ENCODE measurements at regions not wholly inside any gene's neighbourhood (a gene's known extent, or its start where the extent isn't known, plus 50 kb on each side); places are given as distances from the start of the nearest gene placed in this dataset.

DNA sequence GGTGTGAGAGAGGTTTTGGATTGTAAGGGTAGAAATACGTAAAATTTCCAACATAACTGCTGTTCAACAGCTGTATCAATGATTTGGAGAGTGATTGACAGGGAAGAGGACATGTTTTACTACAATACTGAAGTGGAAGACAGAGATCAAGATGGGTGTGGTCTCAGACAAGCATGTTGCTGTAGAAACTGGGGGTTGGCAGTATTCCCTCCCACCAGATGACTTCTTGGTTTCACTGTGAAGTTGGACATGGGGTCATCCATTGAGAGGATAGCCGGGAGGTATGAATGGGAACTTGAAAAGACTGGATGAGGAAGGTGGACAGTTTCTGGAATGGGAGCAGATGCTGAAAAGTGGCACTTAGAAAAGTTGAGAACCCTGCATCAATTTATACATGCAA lies 95.3 kb upstream of the HDAC9 start:
- no peak for DNase-seq

More for the DNA sequence above, 95.3 kb upstream of the HDAC9 start:
- H2AK5ac ChIP-seq (ENCODE audit: low read depth, low read length) = no peak overlapping the region; the same call in 1 of the 2 replicates
- no peak overlapping the region; the same call in 1 of the 2 replicates for H4K91ac ChIP-seq (ENCODE audit: insufficient read depth, low read depth, low read length)
- ChIA-PET POLR2A (ENCODE audit: unreplicated experiment) (no interaction called here), CTCF (interaction anchor here (1.0 kb wide), 1 partner anchor 13 kb away, joined by 5 read pairs; no protein-coding TSS in a partner anchor)
- peak overlapping the region; percentile 55; the same call in 1 of the 2 replicates for H3K23ac ChIP-seq (ENCODE audit: low read depth, low read length)
- peak overlapping the region; percentile 71 for H3K4ac ChIP-seq (ENCODE audit: low read depth, low read length)
- peak overlapping the region; percentile 75 for H3K14ac ChIP-seq (replicated peaks; ENCODE audit: low read depth, low read length)
- no peaks in the 10 kb centered on the region for H4K20me1 ChIP-seq (ENCODE audit: insufficient read depth, low read length)
- no peak for TF ChIP-seq MAZ (IDR thresholded peaks at IDR 0.05; ENCODE audit: borderline replicate concordance, low read depth, low read length)
- TF ChIP-seq, protein P1, sequence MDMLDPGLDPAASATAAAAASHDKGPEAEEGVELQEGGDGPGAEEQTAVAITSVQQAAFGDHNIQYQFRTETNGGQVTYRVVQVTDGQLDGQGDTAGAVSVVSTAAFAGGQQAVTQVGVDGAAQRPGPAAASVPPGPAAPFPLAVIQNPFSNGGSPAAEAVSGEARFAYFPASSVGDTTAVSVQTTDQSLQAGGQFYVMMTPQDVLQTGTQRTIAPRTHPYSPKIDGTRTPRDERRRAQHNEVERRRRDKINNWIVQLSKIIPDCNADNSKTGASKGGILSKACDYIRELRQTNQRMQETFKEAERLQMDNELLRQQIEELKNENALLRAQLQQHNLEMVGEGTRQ (IDR thresholded peaks at IDR 0.05; ENCODE audit: low read depth, low read length) = no peak
- TF ChIP-seq RFX5 (IDR thresholded peaks at IDR 0.05; ENCODE audit: low read depth, low read length) = no peak
- no peak for TF ChIP-seq POLR2A (IDR thresholded peaks at IDR 0.05; ENCODE audit: low read depth, low read length)
- no peak for TF ChIP-seq CHD1 (IDR thresholded peaks at IDR 0.05; ENCODE audit: low read depth, low read length)
- TF ChIP-seq RCOR1 (IDR thresholded peaks at IDR 0.05; ENCODE audit: insufficient replicate concordance, low read length) = no peak
- peak overlapping the region; percentile 58 for H2BK120ac ChIP-seq (ENCODE audit: low read depth, low read length)
- peak overlapping the region; percentile 52 for H2BK5ac ChIP-seq (ENCODE audit: low read depth, low read length, poor library complexity, severe bottlenecking)
- WGBS, 2 experiments (ENCODE audit: extremely low coverage in 2 of 2, insufficient read length in 1 of 2) = 100% methylated on average over 1 of the region's 2 CpGs; no CpG with 5 or more reads in 1 of the 2 experiments
- H2BK15ac ChIP-seq (ENCODE audit: low read depth, low read length) = peak overlapping the region; percentile 6; the same call in 2 of the 3 replicates
- peak overlapping the region in 1 of 2 experiments; percentile 32; a peak in 1 of 4 replicates for H4K8ac ChIP-seq (ENCODE audit: low read depth in 2 of 2, low read length in 2 of 2)
- H3K4me3 ChIP-seq (ENCODE audit: insufficient read depth, low read depth, low read length) = no peak overlapping the region
- ATAC-seq (ENCODE audit: low read depth) = no peak
- H3K4me1 ChIP-seq (ENCODE audit: control insufficient read depth, insufficient read depth, low read length) = peaks cover 13% of the 10 kb centered on the region
- H4K5ac ChIP-seq (ENCODE audit: low read depth, low read length) = no peak overlapping the region
- in situ Hi-C loops (cut with MboI; ENCODE audit: low sequenced_read_pairs) (no loop called here), intact Hi-C loops (cut with micrococcal nuclease) (loop anchor here (10.0 kb wide), 1 partner anchor 1025 kb away; no protein-coding TSS in a partner anchor), dilution Hi-C loops (cut with HindIII; ENCODE audit: low sequenced_read_pairs, unreplicated experiment) (no loop called here)
- no peak overlapping the region; the same call in 1 of the 2 replicates for H3K4me2 ChIP-seq (ENCODE audit: low read depth, low read length)
- no peaks in the 10 kb centered on the region for H3K27me3 ChIP-seq (ENCODE audit: control insufficient read depth, insufficient read depth, low read length)
- H3K9me1 ChIP-seq (ENCODE audit: insufficient read depth, low read length) = peaks cover 16% of the 10 kb centered on the region
- H2AK9ac ChIP-seq (replicated peaks; ENCODE audit: low read depth, low read length, poor library complexity) = no peak overlapping the region
- no TSS peak for BruUV-seq (replicated peaks)
- peak overlapping the region; percentile 83 for H2BK20ac ChIP-seq (ENCODE audit: low read depth, low read length)
- no peak overlapping the region for H3K27ac ChIP-seq (ENCODE audit: insufficient read depth, low read length)
- H3K18ac ChIP-seq (ENCODE audit: low read depth, low read length) = peak overlapping the region; percentile 61
- peak overlapping the region; percentile 9 for H2AFZ ChIP-seq (replicated peaks; ENCODE audit: low read length, poor library complexity)
- H3K56ac ChIP-seq (ENCODE audit: extremely low read depth, insufficient read depth, low read length) = no peak overlapping the region
- H3K9ac ChIP-seq (ENCODE audit: low read depth, low read length) = no peak overlapping the region
- no peaks in the 10 kb centered on the region for H3K9me3 ChIP-seq (ENCODE audit: control insufficient read depth, insufficient read depth, low read length)
- H3K79me1 ChIP-seq (ENCODE audit: low read depth in 1 of 2, low read length in 2 of 2) = no peaks in the 10 kb centered on the region
- H3K36me3 ChIP-seq (ENCODE audit: control insufficient read depth, insufficient read depth, low read length) = no peaks in the 10 kb centered on the region

Measured in IMR-90 (cell line).